HG03060 (cell line): ENCODE measurements at regions not wholly inside any gene's neighbourhood (a gene's known extent, or its start where the extent isn't known, plus 50 kb on each side); places are given as distances from the start of the nearest gene placed in this dataset.

Experiments
- ATAC-seq: cut with Tn5 transposase; IDR thresholded peaks from one replicate; pipeline ENCODE4 v1.9.1; 2021; ENCODE audit warnings: low read depth, moderate number of reproducible peaks; ENCODE audit not compliant: unreplicated experiment

DNA sequence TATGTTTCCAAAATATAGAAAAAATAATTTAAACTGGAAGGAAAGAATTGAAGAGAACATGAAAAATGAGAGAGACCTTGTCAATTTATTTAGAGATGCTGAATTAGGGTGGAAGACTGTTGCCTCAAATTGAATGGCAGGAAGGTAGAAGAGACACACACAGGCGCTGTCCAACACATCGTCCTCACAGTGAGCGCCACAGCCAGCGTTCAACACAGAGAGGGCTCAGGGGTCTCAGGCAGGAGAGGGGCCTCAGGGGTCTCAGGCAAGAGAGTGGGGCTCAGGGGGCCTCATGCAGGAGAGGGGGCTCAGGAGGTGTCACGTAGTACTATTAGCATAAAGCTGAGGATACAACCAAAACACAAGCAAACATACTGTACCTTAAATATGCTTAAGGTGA is 65.7 kb downstream of the TMEM18 start:
- ATAC-seq = no peak

DNA sequence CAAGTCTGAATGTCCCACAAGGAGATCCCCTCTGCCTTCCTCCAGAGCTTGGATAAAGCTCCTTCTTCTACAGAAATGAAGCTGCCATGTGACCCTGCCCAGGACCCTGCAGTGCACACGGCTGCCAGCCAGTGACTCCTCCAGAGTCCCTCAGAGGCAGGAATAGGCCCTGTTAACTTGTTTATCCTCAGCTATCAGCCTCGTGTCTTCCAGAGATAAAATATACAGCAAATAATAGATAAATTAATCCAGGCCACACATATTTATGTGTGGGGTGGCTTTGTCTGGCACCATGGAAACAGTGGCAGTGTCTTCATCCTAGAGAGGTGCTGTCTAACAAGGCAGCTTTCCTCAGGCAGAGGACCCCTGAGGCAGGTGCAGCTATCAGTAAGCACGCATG is 66.7 kb downstream of the TMEM18 start:
- ATAC-seq = no peak

DNA sequence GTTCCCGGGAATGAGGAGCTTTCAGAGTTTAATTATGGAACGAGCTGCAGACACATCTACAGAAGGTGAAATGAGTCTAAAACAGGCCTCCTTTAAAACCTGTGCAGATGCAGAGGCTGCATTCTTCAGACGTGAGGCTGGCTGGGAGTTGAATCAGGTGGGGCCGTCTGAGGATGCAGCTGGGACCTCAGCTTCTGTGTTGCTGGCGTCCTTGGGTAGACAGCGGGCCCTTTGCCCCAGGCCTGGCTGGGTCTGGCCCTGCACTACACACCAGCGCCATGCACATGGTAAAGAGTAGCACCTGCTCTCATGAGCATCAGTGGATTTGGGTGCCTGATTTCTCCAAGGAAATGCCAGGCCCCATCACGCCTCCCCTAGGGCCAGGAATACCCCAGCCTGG is 67.3 kb downstream of the TMEM18 start:
- ATAC-seq = no peak

DNA sequence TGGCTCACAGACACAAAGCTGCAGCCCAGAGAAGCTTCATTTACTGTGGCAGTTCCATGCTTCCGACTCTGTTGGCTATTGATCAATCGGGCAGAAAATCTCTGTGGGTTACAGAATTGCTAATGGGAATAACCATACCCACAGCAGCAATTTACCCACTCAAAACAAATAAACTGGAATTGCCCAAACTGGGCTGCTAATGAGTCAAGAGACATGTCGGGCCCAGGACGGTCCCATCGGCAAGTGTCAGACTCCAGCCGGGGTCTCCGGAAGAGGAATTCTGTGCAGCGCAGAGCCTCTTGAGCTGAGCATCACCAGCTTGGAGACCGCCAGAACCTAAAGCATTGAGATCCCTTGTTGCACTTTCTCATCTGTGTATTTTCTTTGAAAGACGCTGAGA is 67.8 kb downstream of the TMEM18 start:
- no peak for ATAC-seq

GRCh38 chr2:608711-609110 is 68.5 kb downstream of the TMEM18 start:
- ATAC-seq = no peak

DNA sequence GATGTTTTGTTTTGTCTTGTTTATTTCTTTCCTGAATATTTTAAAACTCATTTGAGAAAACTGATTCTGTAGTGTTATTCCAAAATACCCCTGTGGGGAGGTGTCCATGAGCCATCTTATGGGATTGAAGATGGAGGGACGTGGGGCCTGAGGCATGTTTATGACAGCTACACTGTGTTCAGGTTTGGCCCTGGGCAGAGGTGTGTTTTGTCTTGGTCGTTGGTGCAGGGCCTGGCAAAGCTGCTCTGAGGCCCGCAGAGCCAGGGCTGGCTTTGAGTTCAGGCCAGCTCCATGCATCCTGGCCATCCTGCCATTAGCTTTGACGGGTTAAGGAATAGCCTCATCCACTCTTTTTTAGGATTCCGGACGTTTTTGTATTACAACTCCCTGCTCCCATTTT is 68.9 kb downstream of the TMEM18 start:
- no peak for ATAC-seq

DNA sequence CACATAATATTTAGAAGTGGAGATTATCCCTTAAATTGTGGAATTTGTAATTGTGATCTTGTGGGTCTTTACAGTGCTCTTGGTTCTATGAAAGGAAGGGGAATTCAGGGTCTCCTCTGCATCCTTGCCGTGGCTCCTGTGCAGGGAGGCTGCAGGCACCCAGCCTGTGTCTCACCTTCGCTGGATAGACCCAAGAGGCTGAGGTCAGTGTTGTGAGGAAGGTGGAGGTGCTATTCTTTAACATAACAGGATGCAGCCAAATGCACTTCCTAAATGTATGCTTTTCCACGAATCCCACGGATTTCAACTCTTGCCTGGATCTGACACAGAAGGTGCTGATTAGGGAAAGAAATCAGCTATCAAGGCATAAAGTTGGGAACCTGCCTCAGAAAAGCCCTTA is 69.5 kb downstream of the TMEM18 start:
- no peak for ATAC-seq

DNA sequence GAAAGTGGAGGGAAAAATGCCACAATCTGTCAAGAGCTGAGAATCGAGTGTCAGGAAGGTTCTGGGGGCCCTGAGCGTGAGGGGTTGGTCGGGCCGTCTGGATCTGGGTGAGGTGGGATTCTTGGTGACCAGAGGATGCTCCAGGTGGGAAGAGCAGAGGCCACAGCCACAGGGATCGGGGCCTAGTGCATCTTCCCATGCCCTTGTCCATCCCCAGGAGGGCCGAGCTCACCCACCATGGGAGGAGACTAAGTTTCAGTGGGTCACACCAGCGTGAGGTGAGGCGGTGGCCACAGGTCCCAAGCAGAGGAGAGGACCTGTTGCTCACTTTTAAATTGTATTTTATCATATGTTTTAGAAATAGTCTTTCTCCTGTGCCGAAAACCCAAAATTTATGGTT is 70.0 kb downstream of the TMEM18 start:
- no peak for ATAC-seq

- ATAC-seq = no peak
Observed at GRCh38 chr2:605674-606608, 71.3 kb downstream of the TMEM18 start.

- ATAC-seq = no peak
Observed at GRCh38 chr2:604854-605524, 72.2 kb downstream of the TMEM18 start.

DNA sequence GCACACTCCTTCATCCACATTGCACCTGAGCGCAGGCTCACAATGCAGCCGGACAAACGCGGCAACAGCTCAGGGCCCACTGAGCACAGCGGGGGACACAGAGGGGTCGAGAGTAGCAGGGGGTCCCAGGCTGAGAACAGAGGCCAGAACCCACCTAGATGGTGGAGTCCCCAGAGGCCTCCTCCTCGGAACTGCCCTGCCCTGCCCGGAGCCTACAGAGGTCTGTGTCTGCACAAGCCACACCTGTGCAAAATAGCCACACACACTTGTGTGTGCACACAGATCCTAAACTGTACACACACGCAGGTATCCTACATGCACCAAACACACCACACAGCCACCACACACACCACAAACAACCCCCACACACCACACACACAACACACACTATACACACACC is 72.8 kb downstream of the TMEM18 start:
- no peak for ATAC-seq

DNA sequence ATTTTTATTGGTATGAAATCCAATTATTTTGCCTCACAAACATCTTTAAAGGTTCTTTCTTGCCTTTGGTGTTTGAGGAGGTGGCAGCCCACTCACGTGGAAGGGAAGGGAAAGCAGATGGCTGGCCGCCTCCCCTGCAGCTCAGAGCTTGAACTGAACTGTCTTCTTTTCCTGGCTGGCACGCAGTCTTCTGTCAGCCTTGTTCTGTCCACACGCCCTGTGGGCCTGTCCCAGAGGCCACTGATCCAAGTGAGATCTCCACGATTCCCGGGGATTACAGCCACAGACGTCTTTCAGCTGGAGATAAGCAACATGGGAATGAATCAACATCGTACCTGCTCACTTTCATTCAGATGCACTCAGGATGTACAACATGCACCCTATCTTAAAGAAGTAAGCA is 73.3 kb downstream of the TMEM18 start:
- no peak for ATAC-seq

- ATAC-seq = no peak
Observed at GRCh38 chr2:603427-603826, 73.8 kb downstream of the TMEM18 start.

DNA sequence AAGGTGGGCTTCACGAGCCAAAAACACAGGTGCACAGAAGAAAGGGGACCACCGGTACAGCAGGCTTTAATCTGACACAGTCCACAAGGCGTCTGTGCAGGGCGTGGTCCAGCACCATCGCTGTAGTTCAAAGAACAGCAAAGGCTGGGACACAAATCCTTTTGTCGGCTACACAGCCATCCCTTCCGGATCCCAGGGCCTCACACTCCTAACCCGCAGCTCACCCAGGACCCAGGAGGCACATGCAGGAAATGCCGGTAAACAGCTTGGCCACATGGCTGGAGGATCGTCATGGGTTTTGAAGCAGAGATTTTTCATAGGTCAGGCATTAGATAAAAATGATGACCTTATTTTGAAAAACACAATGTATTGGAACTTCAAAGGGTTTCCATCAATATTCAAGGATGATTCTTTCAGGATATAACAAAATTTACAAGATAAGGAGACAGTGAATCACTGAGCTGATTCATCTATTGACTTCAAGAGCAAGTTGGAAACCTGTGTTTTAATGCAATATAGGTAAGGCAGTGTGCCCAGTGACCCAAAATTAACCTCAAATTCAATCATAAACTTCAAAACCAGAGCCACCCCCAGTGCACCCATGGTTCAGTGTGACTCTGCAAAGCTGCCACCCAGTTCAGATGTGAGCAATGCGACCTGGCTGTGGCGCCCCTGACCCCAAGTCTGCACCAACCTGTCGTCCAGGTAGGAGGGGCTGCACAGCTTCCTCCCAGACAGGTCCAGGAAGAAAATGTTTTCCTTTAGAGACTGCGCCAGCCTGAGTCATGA is 74.4 kb downstream of the TMEM18 start:
- no peak for ATAC-seq

- ATAC-seq = no peak
Observed at GRCh38 chr2:601806-602455, 75.3 kb downstream of the TMEM18 start.

GRCh38 chr2:601387-601698 is 75.9 kb downstream of the TMEM18 start:
- ATAC-seq = no peak

GRCh38 chr2:600542-601386 is 76.4 kb downstream of the TMEM18 start:
- no peak for ATAC-seq

- ATAC-seq = no peak
Observed at GRCh38 chr2:599601-600000, 77.6 kb downstream of the TMEM18 start.

GRCh38 chr2:598058-598802 is 79.0 kb downstream of the TMEM18 start:
- ATAC-seq = no peak
